Adipocyte (in vitro differentiated cells): ENCODE measurements at regions not wholly inside any gene's neighbourhood (a gene's known extent, or its start where the extent isn't known, plus 50 kb on each side); places are given as distances from the start of the nearest gene placed in this dataset.

ENCODE experiments used
- DNase-seq: peaks from one replicate; pipeline ENCODE4 v3.0.0-alpha.2; 2015; ENCODE audit warnings: low read depth
- H3K27me3 ChIP-seq: replicated peaks from 2 replicates; pipeline ENCODE4 v1.7.0; 2013; ENCODE audit warnings: mild to moderate bottlenecking, low read length, moderate library complexity; ENCODE audit not compliant: control insufficient read depth, insufficient read depth
- H3K36me3 ChIP-seq: 2 replicates; pipeline ENCODE4 v1.7.0; 2013; ENCODE audit warnings: low read length, mild to moderate bottlenecking, moderate library complexity; ENCODE audit not compliant: control insufficient read depth, insufficient read depth, severe bottlenecking
- H3K4me1 ChIP-seq: 2 replicates; pipeline ENCODE4 v1.7.0; 2013; ENCODE audit warnings: mild to moderate bottlenecking, low read length, moderate library complexity; ENCODE audit not compliant: control insufficient read depth, insufficient read depth
- H3K4me3 ChIP-seq: 2 replicates; pipeline ENCODE4 v1.7.0; 2013; ENCODE audit warnings: mild to moderate bottlenecking, low read length, moderate library complexity
- H3K9ac ChIP-seq: 2 replicates; pipeline ENCODE4 v1.7.0; 2013; ENCODE audit warnings: mild to moderate bottlenecking, low read length, moderate library complexity
- H3K9me3 ChIP-seq: 2 replicates; pipeline ENCODE4 v1.7.0; 2013; ENCODE audit warnings: mild to moderate bottlenecking, low read length, moderate library complexity; ENCODE audit not compliant: control insufficient read depth

GRCh38 chr10:128304271-128304670 is 178.0 kb upstream of the MKI67 start:
- no peak for DNase-seq
- H3K4me3 ChIP-seq: no peak overlapping the region
- H3K4me1 ChIP-seq: no peaks in the 10 kb centered on the region
- H3K27me3 ChIP-seq: no peaks in the 10 kb centered on the region
- H3K9me3 ChIP-seq: no peaks in the 10 kb centered on the region
- no peaks in the 10 kb centered on the region for H3K36me3 ChIP-seq
- H3K9ac ChIP-seq: no peak overlapping the region

GRCh38 chr10:128305601-128306345 is 179.6 kb upstream of the MKI67 start:
- Histone ChIP-seq H3K9me3 (no peaks in the 10 kb centered on the region), H3K36me3 (no peaks in the 10 kb centered on the region), H3K4me3 (no peak overlapping the region), H3K9ac (no peak overlapping the region), H3K4me1 (no peaks in the 10 kb centered on the region), H3K27me3 (no peaks in the 10 kb centered on the region)
- DNase-seq: no peak

GRCh38 chr10:128306535-128306934 is 180.3 kb upstream of the MKI67 start:
- Histone ChIP-seq H3K4me3 (no peak overlapping the region), H3K4me1 (no peaks in the 10 kb centered on the region), H3K27me3 (no peaks in the 10 kb centered on the region), H3K9me3 (no peaks in the 10 kb centered on the region), H3K9ac (no peak overlapping the region), H3K36me3 (no peaks in the 10 kb centered on the region)
- DNase-seq: no peak

- Histone ChIP-seq H3K9me3 (no peaks in the 10 kb centered on the region), H3K9ac (no peak overlapping the region), H3K27me3 (no peaks in the 10 kb centered on the region), H3K36me3 (no peaks in the 10 kb centered on the region), H3K4me1 (no peaks in the 10 kb centered on the region), H3K4me3 (no peak overlapping the region)
- DNase-seq: no peak
Measured at GRCh38 chr10:128306966-128307365, 180.7 kb upstream of the MKI67 start.

- DNase-seq: no peak
Measured at GRCh38 chr10:128307820-128308219, 181.6 kb upstream of the MKI67 start.

GRCh38 chr10:128310971-128311658 is 184.9 kb upstream of the MKI67 start:
- Histone ChIP-seq H3K4me1 (no peaks in the 10 kb centered on the region), H3K9me3 (no peaks in the 10 kb centered on the region), H3K27me3 (no peaks in the 10 kb centered on the region), H3K9ac (no peak overlapping the region), H3K4me3 (no peak overlapping the region), H3K36me3 (no peaks in the 10 kb centered on the region)
- no peak for DNase-seq

More at GRCh38 chr10:128307820-128308219, 181.6 kb upstream of the MKI67 start:
- H3K9me3 ChIP-seq: no peaks in the 10 kb centered on the region
- no peak overlapping the region for H3K9ac ChIP-seq
- no peaks in the 10 kb centered on the region for H3K4me1 ChIP-seq
- H3K36me3 ChIP-seq: no peaks in the 10 kb centered on the region
- H3K4me3 ChIP-seq: no peak overlapping the region
- no peaks in the 10 kb centered on the region for H3K27me3 ChIP-seq

GRCh38 chr10:128312250-128312649 is 186.0 kb upstream of the MKI67 start:
- H3K4me1 ChIP-seq: no peaks in the 10 kb centered on the region
- no peaks in the 10 kb centered on the region for H3K27me3 ChIP-seq
- DNase-seq: no peak
- no peaks in the 10 kb centered on the region for H3K36me3 ChIP-seq
- H3K4me3 ChIP-seq: no peak overlapping the region
- H3K9me3 ChIP-seq: no peaks in the 10 kb centered on the region
- H3K9ac ChIP-seq: no peak overlapping the region

GRCh38 chr10:128314686-128315085 is 188.5 kb upstream of the MKI67 start:
- H3K4me1 ChIP-seq: no peaks in the 10 kb centered on the region

GRCh38 chr10:128316121-128316726 is 190.0 kb upstream of the MKI67 start:
- Histone ChIP-seq H3K4me1 (no peaks in the 10 kb centered on the region), H3K9ac (no peak overlapping the region), H3K27me3 (no peaks in the 10 kb centered on the region), H3K9me3 (no peaks in the 10 kb centered on the region), H3K4me3 (no peak overlapping the region), H3K36me3 (no peaks in the 10 kb centered on the region)
- DNase-seq: no peak

More at GRCh38 chr10:128314686-128315085, 188.5 kb upstream of the MKI67 start:
- Histone ChIP-seq H3K36me3 (no peaks in the 10 kb centered on the region), H3K27me3 (no peaks in the 10 kb centered on the region), H3K4me3 (no peak overlapping the region), H3K9ac (no peak overlapping the region), H3K9me3 (no peaks in the 10 kb centered on the region)
- DNase-seq: no peak

- Histone ChIP-seq H3K4me1 (no peaks in the 10 kb centered on the region), H3K4me3 (no peak overlapping the region), H3K36me3 (no peaks in the 10 kb centered on the region), H3K27me3 (no peaks in the 10 kb centered on the region), H3K9me3 (no peaks in the 10 kb centered on the region), H3K9ac (no peak overlapping the region)
- no peak for DNase-seq
Measured at GRCh38 chr10:128316925-128317324, 190.7 kb upstream of the MKI67 start.

- no peak overlapping the region for H3K4me3 ChIP-seq
- no peaks in the 10 kb centered on the region for H3K36me3 ChIP-seq
- H3K4me1 ChIP-seq: no peaks in the 10 kb centered on the region
- no peaks in the 10 kb centered on the region for H3K27me3 ChIP-seq
- DNase-seq: no peak
- no peak overlapping the region for H3K9ac ChIP-seq
- no peaks in the 10 kb centered on the region for H3K9me3 ChIP-seq
Measured at GRCh38 chr10:128318366-128318765, 192.1 kb upstream of the MKI67 start.
